Epithelial cell of esophagus (primary cell): ENCODE measurements at regions not wholly inside any gene's neighbourhood (a gene's known extent, or its start where the extent isn't known, plus 50 kb on each side); places are given as distances from the start of the nearest gene placed in this dataset.
"Not testable (repeated sequence)": the region's sequence is repeated elsewhere in the genome, so short reads cannot be mapped to it uniquely, and the experiment has no call there.

ENCODE experiments used
- DNase-seq: peaks from one replicate; pipeline ENCODE4 v3.0.0; 2010; ENCODE audit warnings: low read depth
- H3K4me3 ChIP-seq: 2 replicates; pipeline ENCODE4 v1.5.1; 2011; ENCODE audit warnings: mild to moderate bottlenecking, low read length, control low read depth
- TF ChIP-seq, protein P1 (sequence below): IDR thresholded peaks from 2 replicates; pipeline ENCODE4 v1.5.1; 2011; ENCODE audit warnings: low read depth, mild to moderate bottlenecking, low read length, control low read depth, inconsistent platforms; ENCODE audit not compliant: insufficient read depth; ENCODE audit errors: missing control alignments

DNA sequence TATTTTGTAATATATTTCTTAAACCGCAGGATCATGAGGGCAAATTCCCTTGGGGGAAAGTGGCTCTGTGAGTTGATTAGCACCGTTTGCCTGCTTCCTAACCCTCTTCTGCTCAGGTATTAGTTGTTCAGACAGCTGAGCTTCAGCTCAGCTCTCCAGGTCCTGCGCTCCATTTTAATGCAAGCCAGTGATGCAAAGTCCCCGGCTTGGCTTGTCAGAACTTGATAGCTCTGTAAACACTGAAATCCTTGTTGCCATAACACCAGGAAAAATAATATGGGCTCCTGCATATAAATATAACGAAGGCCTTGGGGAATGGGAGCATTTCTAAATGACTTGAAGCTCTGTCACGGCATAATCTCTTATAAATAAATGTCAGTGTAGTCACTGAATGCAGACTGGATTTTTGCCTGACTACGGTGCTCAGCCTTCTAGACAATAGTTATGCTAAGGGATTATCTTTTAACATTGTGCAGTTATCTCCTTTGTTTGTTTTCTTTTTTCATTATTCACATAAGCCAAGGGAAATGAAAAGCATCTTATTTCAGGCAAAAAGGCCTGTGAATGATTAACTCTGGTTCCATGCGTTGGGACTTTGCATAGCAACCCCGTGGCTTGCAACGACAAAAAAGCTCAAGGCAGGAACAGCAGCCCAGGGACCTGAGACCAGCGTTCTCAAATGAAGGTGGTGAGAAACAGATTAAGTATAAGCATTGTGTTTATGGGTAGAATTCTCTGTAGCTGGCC is 253.2 kb downstream of the SPRY1 start:
- DNase-seq: peak; percentile 94
- TF ChIP-seq, protein P1, sequence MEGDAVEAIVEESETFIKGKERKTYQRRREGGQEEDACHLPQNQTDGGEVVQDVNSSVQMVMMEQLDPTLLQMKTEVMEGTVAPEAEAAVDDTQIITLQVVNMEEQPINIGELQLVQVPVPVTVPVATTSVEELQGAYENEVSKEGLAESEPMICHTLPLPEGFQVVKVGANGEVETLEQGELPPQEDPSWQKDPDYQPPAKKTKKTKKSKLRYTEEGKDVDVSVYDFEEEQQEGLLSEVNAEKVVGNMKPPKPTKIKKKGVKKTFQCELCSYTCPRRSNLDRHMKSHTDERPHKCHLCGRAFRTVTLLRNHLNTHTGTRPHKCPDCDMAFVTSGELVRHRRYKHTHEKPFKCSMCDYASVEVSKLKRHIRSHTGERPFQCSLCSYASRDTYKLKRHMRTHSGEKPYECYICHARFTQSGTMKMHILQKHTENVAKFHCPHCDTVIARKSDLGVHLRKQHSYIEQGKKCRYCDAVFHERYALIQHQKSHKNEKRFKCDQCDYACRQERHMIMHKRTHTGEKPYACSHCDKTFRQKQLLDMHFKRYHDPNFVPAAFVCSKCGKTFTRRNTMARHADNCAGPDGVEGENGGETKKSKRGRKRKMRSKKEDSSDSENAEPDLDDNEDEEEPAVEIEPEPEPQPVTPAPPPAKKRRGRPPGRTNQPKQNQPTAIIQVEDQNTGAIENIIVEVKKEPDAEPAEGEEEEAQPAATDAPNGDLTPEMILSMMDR: no peak
- no peak overlapping the region for H3K4me3 ChIP-seq

GRCh38 chr4:123651066-123651465 is 254.5 kb downstream of the SPRY1 start:
- TF ChIP-seq, protein P1: no peak
- no peak for DNase-seq

DNA sequence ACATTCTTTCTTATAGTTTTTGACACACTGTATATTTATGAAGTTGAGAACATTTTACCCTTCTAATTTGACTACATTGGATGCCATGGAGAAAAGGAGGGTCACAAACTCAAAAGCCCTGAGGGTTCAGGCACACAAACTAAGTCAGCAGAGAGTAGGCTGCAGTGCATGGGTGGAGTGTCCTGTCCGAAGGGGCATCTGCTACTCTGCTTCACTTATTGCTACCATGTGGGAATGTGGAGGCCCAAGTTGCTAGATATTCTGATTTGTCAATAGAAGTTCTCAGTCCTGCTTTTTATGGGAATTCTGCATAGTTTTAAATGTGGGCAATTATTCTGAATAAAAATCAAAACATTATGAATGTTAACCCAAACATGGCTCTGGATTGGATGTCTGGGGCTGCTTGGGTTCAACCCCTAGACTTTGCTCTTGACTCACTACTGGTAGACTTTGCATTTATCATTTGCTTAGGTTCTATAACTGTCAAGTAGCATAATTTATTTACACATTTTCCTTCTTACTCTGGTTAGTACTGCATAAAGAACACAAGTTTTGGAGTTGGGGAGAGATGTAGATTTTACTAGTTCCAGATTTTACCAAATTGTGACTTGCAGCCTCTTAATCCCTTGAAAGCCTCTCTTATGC is 255.1 kb downstream of the SPRY1 start:
- H3K4me3 ChIP-seq: no peak overlapping the region
- DNase-seq: no peak
- TF ChIP-seq, protein P1: no peak

More at GRCh38 chr4:123651066-123651465, 254.5 kb downstream of the SPRY1 start:
- H3K4me3 ChIP-seq: no peak overlapping the region

- no peak overlapping the region for H3K4me3 ChIP-seq
- no peak for DNase-seq
- TF ChIP-seq, protein P1: no peak
Measured at GRCh38 chr4:123652476-123652875, 255.9 kb downstream of the SPRY1 start.

DNA sequence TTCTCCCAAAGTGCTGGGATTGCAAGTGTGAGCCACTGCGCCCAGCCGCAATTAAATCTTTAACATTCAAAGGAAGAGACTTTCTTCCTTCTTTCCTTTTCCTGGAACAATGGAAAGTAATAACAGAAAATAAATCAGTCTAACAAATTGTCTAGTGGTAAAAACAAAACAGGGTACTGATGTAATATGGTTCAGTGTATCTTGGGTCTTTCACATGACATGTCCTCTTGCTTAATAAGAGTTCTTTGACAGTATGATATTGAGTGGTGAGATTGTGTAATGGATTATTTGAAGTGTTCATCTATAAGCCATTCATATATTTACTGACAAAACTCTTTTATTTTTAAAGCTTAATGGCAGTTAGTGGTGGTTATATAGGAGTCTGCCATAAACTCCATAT is 256.6 kb downstream of the SPRY1 start:
- DNase-seq: no peak
- H3K4me3 ChIP-seq: no peak overlapping the region
- TF ChIP-seq, protein P1: no peak

GRCh38 chr4:123656746-123657294 is 260.2 kb downstream of the SPRY1 start:
- not testable (repeated sequence) for DNase-seq, H3K4me3 ChIP-seq

DNA sequence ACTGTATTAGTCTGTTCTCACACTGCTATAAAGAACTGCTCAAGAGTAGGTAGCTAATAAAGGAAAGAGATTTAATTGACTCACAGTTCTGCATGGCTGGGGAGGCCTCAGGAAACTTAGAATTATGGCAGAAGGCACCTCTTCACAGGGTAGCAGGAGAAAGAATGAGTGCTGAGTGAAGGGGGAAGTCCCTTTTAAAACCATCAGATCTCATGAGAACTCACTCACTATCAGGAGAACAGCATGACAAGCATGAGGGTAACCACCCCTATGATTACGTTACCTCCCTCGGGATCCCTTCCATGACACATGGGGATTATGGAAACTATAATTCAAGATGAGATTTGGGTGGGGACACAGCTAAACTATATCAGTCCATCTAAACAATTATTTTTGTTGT is 261.0 kb downstream of the SPRY1 start:
- DNase-seq, H3K4me3 ChIP-seq: not testable (repeated sequence)

GRCh38 chr4:123659262-123659661 is 262.7 kb downstream of the SPRY1 start:
- no peak for DNase-seq
- H3K4me3 ChIP-seq: no peak overlapping the region
- TF ChIP-seq, protein P1: no peak
